NCI-H1092 (cell line): ENCODE measurements at regions not wholly inside any gene's neighbourhood (a gene's known extent, or its start where the extent isn't known, plus 50 kb on each side); places are given as distances from the start of the nearest gene placed in this dataset.
"Not testable (repeated sequence)": the region's sequence is repeated elsewhere in the genome, so short reads cannot be mapped to it uniquely, and the experiment has no call there.

Experiments used
- DNase-seq: peaks from one replicate; lab custom pipeline; 2025; lab: John Stamatoyannopoulos, UW

GRCh38 chrX:39406799-39407198, 605.5 kb downstream of the MID1IP1 start:
- DNase-seq, result no peak

GRCh38 chrX:39409246-39409917, 608.1 kb downstream of the MID1IP1 start:
- DNase-seq, result no peak

GRCh38 chrX:39414290-39414854, 613.1 kb downstream of the MID1IP1 start:
- DNase-seq, result no peak

GRCh38 chrX:39416547-39417260, 615.4 kb downstream of the MID1IP1 start:
- DNase-seq, result no peak

GRCh38 chrX:39418254-39418704, 617.0 kb downstream of the MID1IP1 start:
- no peak for DNase-seq

- DNase-seq, result peak; percentile 48
These were observed 617.7 kb downstream of the MID1IP1 start for GRCh38 chrX:39418731-39419638.

- no peak for DNase-seq
These were observed 619.7 kb downstream of the MID1IP1 start for GRCh38 chrX:39421006-39421405.

- no peak for DNase-seq
These were observed 624.0 kb downstream of the MID1IP1 start for GRCh38 chrX:39425124-39425806.

GRCh38 chrX:39426101-39426500, 624.8 kb downstream of the MID1IP1 start:
- DNase-seq, result no peak

- no peak for DNase-seq
These were observed 626.2 kb downstream of the MID1IP1 start for GRCh38 chrX:39427492-39427891.

- no peak for DNase-seq
These were observed 626.6 kb downstream of the MID1IP1 start for GRCh38 chrX:39427906-39428305.

GRCh38 chrX:39430551-39430950, 629.3 kb downstream of the MID1IP1 start:
- no peak for DNase-seq

- no peak for DNase-seq
These were observed 630.6 kb downstream of the MID1IP1 start for GRCh38 chrX:39431893-39432292.

GRCh38 chrX:39434671-39435070, 633.4 kb downstream of the MID1IP1 start:
- DNase-seq, result not testable (repeated sequence)

GRCh38 chrX:39436538-39436937, 635.3 kb downstream of the MID1IP1 start:
- not testable (repeated sequence) for DNase-seq

GRCh38 chrX:39437670-39438441, 636.6 kb downstream of the MID1IP1 start:
- DNase-seq, result no peak

GRCh38 chrX:39438603-39439602, 637.6 kb downstream of the MID1IP1 start:
- DNase-seq, result no peak

GRCh38 chrX:39439906-39440798, 638.9 kb downstream of the MID1IP1 start:
- no peak for DNase-seq
